SK-N-SH (cell line): ENCODE measurements at regions not wholly inside any gene's neighbourhood (a gene's known extent, or its start where the extent isn't known, plus 50 kb on each side); places are given as distances from the start of the nearest gene placed in this dataset.

Experiments
- CTCF ChIA-PET: fragments of 300-600, 350-600 bp; formaldehyde crosslinking; extraction: SDS; loops from one replicate; lab custom pipeline; 2021; lab: Yijun Ruan, JAX
- POLR2A ChIA-PET: fragments of 350-600 bp; sonication (Branson Sonifier 250); formaldehyde crosslinking; extraction: SDS; loops from one replicate; lab custom pipeline; 2020; ENCODE audit warnings: antibody characterized with exemption, inconsistent platforms; lab: Yijun Ruan, JAX
- DNase-seq: peaks from one replicate; pipeline ENCODE4 v3.0.0; 2012
- H2AFZ ChIP-seq: fragments of 200-600 bp; sonication (generic); 2 replicates; pipeline ENCODE4 v1.8.1; 2016; ENCODE audit warnings: antibody characterized with exemption, mild to moderate bottlenecking, low read depth
- H3F3A ChIP-seq: fragments of 200-600 bp; sonication (generic); replicated peaks from 2 replicates; pipeline ENCODE3; 2016; ENCODE audit warnings: antibody characterized with exemption, mild to moderate bottlenecking; ENCODE audit not compliant: insufficient read depth
- H3K27ac ChIP-seq, 2 experiments: fragments of 200-500 bp in 1 of 2; fragments of 200-600 bp in 1 of 2; sonication (Bioruptor generic) in 1 of 2; sonication (generic), shearing (Covaris generic) in 1 of 2; 2 replicates each; pipeline versions ENCODE4 v1.5.1 to v1.6.1; 2014 to 2016; ENCODE audit warnings: low read depth in 2 of 2, inconsistent platforms in 1 of 2, low read length in 1 of 2, mild to moderate bottlenecking in 1 of 2, mixed read lengths in 1 of 2
- H3K27me3 ChIP-seq: fragments of 200-600 bp; sonication (generic), shearing (Covaris generic); 2 replicates; pipeline ENCODE4 v1.6.1; 2016; ENCODE audit warnings: mixed run types; ENCODE audit not compliant: insufficient read depth
- H3K36me3 ChIP-seq, 2 experiments: fragments of 200-500 bp in 1 of 2; fragments of 200-600 bp in 1 of 2; sonication (Bioruptor generic) in 1 of 2; sonication (generic) in 1 of 2; replicated peaks in 1 of 2; 2 replicates each; pipeline versions ENCODE3 to v1.5.1; 2014 to 2016; ENCODE audit warnings: low read length in 1 of 2, mild to moderate bottlenecking in 1 of 2; ENCODE audit not compliant: insufficient read depth in 2 of 2, control insufficient read depth in 1 of 2
- H3K4me1 ChIP-seq, 2 experiments: fragments of 200-500 bp in 1 of 2; fragments of 200-600 bp in 1 of 2; sonication (Bioruptor generic) in 1 of 2; sonication (generic), shearing (Covaris generic) in 1 of 2; 2 replicates each; pipeline versions ENCODE4 v1.5.1 to v1.6.1; 2014 to 2016; ENCODE audit warnings: low read depth in 1 of 2, low read length in 1 of 2, mixed run types in 1 of 2; ENCODE audit not compliant: insufficient read depth in 2 of 2, control insufficient read depth in 1 of 2
- H3K4me2 ChIP-seq: fragments of 200-600 bp; sonication (generic), shearing (Covaris generic); 2 replicates; pipeline ENCODE4 v1.6.1; 2017; ENCODE audit warnings: mixed run types
- H3K4me3 ChIP-seq, 2 experiments: fragments of 200-500 bp in 1 of 2; fragments of 200-600 bp in 1 of 2; sonication (Bioruptor generic) in 1 of 2; sonication (generic), shearing (Covaris generic) in 1 of 2; 2 replicates each; pipeline versions ENCODE4 v1.5.1 to v1.8.1; 2014 to 2016; ENCODE audit warnings: low read depth in 2 of 2, inconsistent platforms in 1 of 2, low read length in 1 of 2, mild to moderate bottlenecking in 1 of 2, mixed read lengths in 1 of 2, moderate library complexity in 1 of 2
- H3K79me2 ChIP-seq: fragments of 200-600 bp; sonication (generic); 2 replicates; pipeline ENCODE4 v1.8.1; 2017; ENCODE audit warnings: mild to moderate bottlenecking; ENCODE audit not compliant: insufficient read depth
- H3K9ac ChIP-seq: fragments of 200-600 bp; sonication (generic); 2 replicates; pipeline ENCODE4 v1.6.1; 2017; ENCODE audit warnings: mixed run types
- H3K9me2 ChIP-seq: fragments of 200-600 bp; sonication (generic); 2 replicates; pipeline ENCODE4 v1.6.1; 2017; ENCODE audit warnings: mixed run types
- H3K9me3 ChIP-seq: fragments of 200-600 bp; sonication (generic); 2 replicates; pipeline ENCODE4 v1.6.1; 2017; ENCODE audit warnings: mixed run types, mild to moderate bottlenecking, moderate library complexity
- H4K20me1 ChIP-seq: fragments of 200-600 bp; sonication (generic); 2 replicates; pipeline ENCODE4 v1.6.1; 2017; ENCODE audit warnings: mild to moderate bottlenecking, mixed run types; ENCODE audit not compliant: insufficient read depth
- FOSL2 ChIP-seq: IDR thresholded peaks from 2 replicates; pipeline ENCODE4 v1.4.0; 2012; ENCODE audit warnings: low read depth, mild to moderate bottlenecking, moderate library complexity, borderline replicate concordance
- NFIC ChIP-seq: IDR thresholded peaks from 2 replicates; pipeline ENCODE4 v1.4.0; 2012; ENCODE audit warnings: borderline replicate concordance
- POLR2AphosphoS5 ChIP-seq: IDR thresholded peaks from 2 replicates; pipeline ENCODE4 v1.6.1; 2012; ENCODE audit warnings: low read depth, low read length
- RAD21 ChIP-seq: IDR thresholded peaks from 2 replicates; pipeline ENCODE4 v1.6.1; 2012; ENCODE audit warnings: mild to moderate bottlenecking, low read length
- TCF12 ChIP-seq: IDR thresholded peaks from 2 replicates; pipeline ENCODE4 v1.4.0; 2012
- WGBS: methylation state at CpG from one replicate; pipeline ENCODE4 v1.1.6; 2017; ENCODE audit warnings: low lambda C conversion rate; 5-methylcytosine and 5-hydroxymethylcytosine counted together
- TF ChIP-seq, protein P1 (sequence below): IDR thresholded peaks from 2 replicates; pipeline ENCODE4 v1.4.0; 2012; ENCODE audit warnings: low read depth, borderline replicate concordance
- TF ChIP-seq, protein P2 (sequence below): IDR thresholded peaks from 2 replicates; pipeline ENCODE4 v1.4.0; 2012; ENCODE audit warnings: low read depth
- TF ChIP-seq, protein P3 (sequence below): fragments of 150-350 bp; IDR thresholded peaks from 2 replicates; pipeline ENCODE4 v1.6.1; 2017; ENCODE audit warnings: antibody characterized with exemption, low read length, low read depth, borderline replicate concordance
- TF ChIP-seq, protein P4 (sequence below): fragments of 200-600 bp; sonication (generic); IDR thresholded peaks from 2 replicates; pipeline ENCODE4 v1.6.1; 2017; ENCODE audit warnings: antibody characterized with exemption, mild to moderate bottlenecking, moderate library complexity

DNA sequence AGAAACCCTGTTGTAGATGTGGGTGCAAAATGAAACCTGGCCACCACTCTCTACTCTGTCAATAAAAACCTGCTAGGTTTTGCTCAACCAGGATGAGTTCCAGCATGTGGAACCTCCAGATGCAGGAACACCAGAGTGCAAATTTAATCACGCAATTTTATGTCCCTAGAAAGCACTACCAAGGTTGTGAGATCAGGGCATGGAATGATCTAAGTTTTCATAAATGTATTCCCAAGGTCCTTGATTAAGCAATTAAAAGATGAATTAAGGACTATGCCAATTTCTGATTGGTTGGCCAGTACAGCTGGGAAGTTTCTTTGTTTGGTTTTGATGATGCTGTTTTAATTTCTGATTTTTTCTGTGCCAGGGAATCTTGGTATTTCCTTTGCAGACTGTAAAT is 179.2 kb downstream of the KCNS3 start:
- Histone ChIP-seq H3K36me3 (no peaks in the 10 kb centered on the region), H2AFZ (no peak overlapping the region), H3K4me1 (no peaks in the 10 kb centered on the region), H3F3A (no peaks in the 10 kb centered on the region), H3K4me2 (no peak overlapping the region), H3K4me3 (no peak overlapping the region), H3K9me3 (no peaks in the 10 kb centered on the region), H3K27ac (no peak overlapping the region)
- CTCF ChIA-PET: no interaction called here
- 9% methylated on average over 1 of the region's 1 CpG for WGBS
- DNase-seq: no peak
- TF ChIP-seq, protein P1, sequence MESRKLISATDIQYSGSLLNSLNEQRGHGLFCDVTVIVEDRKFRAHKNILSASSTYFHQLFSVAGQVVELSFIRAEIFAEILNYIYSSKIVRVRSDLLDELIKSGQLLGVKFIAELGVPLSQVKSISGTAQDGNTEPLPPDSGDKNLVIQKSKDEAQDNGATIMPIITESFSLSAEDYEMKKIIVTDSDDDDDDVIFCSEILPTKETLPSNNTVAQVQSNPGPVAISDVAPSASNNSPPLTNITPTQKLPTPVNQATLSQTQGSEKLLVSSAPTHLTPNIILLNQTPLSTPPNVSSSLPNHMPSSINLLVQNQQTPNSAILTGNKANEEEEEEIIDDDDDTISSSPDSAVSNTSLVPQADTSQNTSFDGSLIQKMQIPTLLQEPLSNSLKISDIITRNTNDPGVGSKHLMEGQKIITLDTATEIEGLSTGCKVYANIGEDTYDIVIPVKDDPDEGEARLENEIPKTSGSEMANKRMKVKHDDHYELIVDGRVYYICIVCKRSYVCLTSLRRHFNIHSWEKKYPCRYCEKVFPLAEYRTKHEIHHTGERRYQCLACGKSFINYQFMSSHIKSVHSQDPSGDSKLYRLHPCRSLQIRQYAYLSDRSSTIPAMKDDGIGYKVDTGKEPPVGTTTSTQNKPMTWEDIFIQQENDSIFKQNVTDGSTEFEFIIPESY: no peak
- TF ChIP-seq, protein P2, sequence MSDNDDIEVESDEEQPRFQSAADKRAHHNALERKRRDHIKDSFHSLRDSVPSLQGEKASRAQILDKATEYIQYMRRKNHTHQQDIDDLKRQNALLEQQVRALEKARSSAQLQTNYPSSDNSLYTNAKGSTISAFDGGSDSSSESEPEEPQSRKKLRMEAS: no peak
- TF ChIP-seq, all 33 proteins: peak for 0
- Histone ChIP-seq H3K27me3 (no peaks in the 10 kb centered on the region), H4K20me1 (no peaks in the 10 kb centered on the region), H3K9ac (no peak overlapping the region), H3K79me2 (no peaks in the 10 kb centered on the region), H3K9me2 (peaks cover 6% of the 10 kb centered on the region; the same call in 1 of the 2 replicates)
- POLR2A ChIA-PET: no interaction called here

DNA sequence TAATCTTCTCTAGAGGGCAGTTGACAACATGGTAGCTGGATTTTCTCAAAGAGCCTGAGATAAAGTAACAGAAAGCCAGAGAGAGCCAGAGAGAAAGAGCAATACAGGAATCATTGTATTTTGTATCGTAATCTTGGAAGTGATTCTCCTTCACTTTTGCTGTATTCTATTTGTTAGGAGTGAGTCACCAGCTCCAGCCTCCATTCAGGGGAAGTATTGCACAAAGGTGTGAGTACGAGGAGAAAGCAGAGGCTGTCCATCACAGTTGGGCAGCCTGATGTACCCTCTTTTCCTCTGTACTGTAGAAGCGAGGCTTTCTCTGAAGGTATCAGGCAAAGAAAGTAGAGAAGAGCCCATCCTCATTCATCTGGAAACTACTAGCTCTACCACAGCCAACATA is 176.8 kb downstream of the KCNS3 start:
- no peak for DNase-seq
- Histone ChIP-seq H3K4me3 (no peak overlapping the region), H3K4me1 (no peaks in the 10 kb centered on the region), H3K27ac (no peak overlapping the region), H2AFZ (no peak overlapping the region), H3K27me3 (no peaks in the 10 kb centered on the region), H3K9ac (no peak overlapping the region), H4K20me1 (no peaks in the 10 kb centered on the region), H3K9me3 (no peaks in the 10 kb centered on the region), H3F3A (no peaks in the 10 kb centered on the region), H3K36me3 (no peaks in the 10 kb centered on the region), H3K79me2 (no peaks in the 10 kb centered on the region), H3K4me2 (no peak overlapping the region), H3K9me2 (peaks cover 6% of the 10 kb centered on the region; the same call in 1 of the 2 replicates)
- CTCF ChIA-PET: interaction anchor here (1.0 kb wide), 1 partner anchor 94 kb away, joined by 3 read pairs; no protein-coding TSS in a partner anchor
- 15% methylated on average over 3 of the region's 3 CpGs for WGBS
- TF ChIP-seq NFIC: no peak
- TF ChIP-seq RAD21: no peak
- no peak for TF ChIP-seq POLR2AphosphoS5
- TF ChIP-seq, protein P3, sequence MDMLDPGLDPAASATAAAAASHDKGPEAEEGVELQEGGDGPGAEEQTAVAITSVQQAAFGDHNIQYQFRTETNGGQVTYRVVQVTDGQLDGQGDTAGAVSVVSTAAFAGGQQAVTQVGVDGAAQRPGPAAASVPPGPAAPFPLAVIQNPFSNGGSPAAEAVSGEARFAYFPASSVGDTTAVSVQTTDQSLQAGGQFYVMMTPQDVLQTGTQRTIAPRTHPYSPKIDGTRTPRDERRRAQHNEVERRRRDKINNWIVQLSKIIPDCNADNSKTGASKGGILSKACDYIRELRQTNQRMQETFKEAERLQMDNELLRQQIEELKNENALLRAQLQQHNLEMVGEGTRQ: no peak
- TF ChIP-seq FOSL2: no peak
- TF ChIP-seq, protein P4, sequence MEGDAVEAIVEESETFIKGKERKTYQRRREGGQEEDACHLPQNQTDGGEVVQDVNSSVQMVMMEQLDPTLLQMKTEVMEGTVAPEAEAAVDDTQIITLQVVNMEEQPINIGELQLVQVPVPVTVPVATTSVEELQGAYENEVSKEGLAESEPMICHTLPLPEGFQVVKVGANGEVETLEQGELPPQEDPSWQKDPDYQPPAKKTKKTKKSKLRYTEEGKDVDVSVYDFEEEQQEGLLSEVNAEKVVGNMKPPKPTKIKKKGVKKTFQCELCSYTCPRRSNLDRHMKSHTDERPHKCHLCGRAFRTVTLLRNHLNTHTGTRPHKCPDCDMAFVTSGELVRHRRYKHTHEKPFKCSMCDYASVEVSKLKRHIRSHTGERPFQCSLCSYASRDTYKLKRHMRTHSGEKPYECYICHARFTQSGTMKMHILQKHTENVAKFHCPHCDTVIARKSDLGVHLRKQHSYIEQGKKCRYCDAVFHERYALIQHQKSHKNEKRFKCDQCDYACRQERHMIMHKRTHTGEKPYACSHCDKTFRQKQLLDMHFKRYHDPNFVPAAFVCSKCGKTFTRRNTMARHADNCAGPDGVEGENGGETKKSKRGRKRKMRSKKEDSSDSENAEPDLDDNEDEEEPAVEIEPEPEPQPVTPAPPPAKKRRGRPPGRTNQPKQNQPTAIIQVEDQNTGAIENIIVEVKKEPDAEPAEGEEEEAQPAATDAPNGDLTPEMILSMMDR: no peak
- no peak for TF ChIP-seq TCF12
- POLR2A ChIA-PET: no interaction called here
